Uterus (tissue), 3 donors: ENCODE measurements at regions not wholly inside any gene's neighbourhood (a gene's known extent, or its start where the extent isn't known, plus 50 kb on each side); places are given as distances from the start of the nearest gene placed in this dataset.
"Not testable (repeated sequence)": the region's sequence is repeated elsewhere in the genome, so short reads cannot be mapped to it uniquely, and the experiment has no call there.

Experiments
- DNase-seq, 2 donors: peaks; one replicate each; pipeline ENCODE4 v3.0.0-alpha.2; 2019 to 2020
- H3K27ac ChIP-seq, 2 donors: fragments of 200-600 bp; sonication (generic); 1 replicate in 1 of 2; 2 replicates in 1 of 2; pipeline ENCODE4 v1.5.1; 2016 to 2018
- H3K27me3 ChIP-seq, 2 donors: fragments of 200-600 bp; sonication (generic); one replicate each; pipeline ENCODE4 v1.5.1; 2018 to 2019; ENCODE audit warnings: control low read depth in 1 of 2
- H3K36me3 ChIP-seq, 2 donors: fragments of 200-600 bp; sonication (generic); one replicate each; pipeline ENCODE4 v1.5.1; 2019; ENCODE audit warnings: control low read depth in 1 of 2
- H3K4me1 ChIP-seq, 2 donors: fragments of 200-600 bp; sonication (generic); one replicate each; pipeline ENCODE4 v1.5.1; 2018 to 2019; ENCODE audit warnings: control low read depth in 1 of 2
- H3K4me3 ChIP-seq, 2 donors: fragments of 200-600 bp; sonication (generic); 1 replicate in 1 of 2; 2 replicates in 1 of 2; pipeline ENCODE4 v1.5.1; 2018 to 2019; ENCODE audit warnings: mild to moderate bottlenecking in 1 of 2
- H3K9me3 ChIP-seq, 2 donors: fragments of 200-600 bp; sonication (generic); one replicate each; pipeline ENCODE4 v1.5.1; 2019; ENCODE audit warnings: control low read depth in 1 of 2
- POLR2A ChIP-seq, 2 donors: fragments of 450-650 bp; IDR thresholded peaks; one replicate each; pipeline ENCODE4 v1.6.1; 2016; ENCODE audit warnings: antibody characterized with exemption in 2 of 2, mild to moderate bottlenecking in 1 of 2, moderate library complexity in 1 of 2
- intact Hi-C: fragments of 100-400 bp; cut with DNase I; formaldehyde crosslinking; loops from one replicate; pipeline ENCODE4 v1.15.1; 2023; ENCODE audit warnings: low total_unique reads
- TF ChIP-seq, protein P1 (sequence below), 4 experiments: fragments of 200-600 bp in 2 of 4; fragments of 450-650 bp in 2 of 4; sonication (generic) in 2 of 4; IDR thresholded peaks; one replicate each; pipeline ENCODE4 v1.5.1; 2016 to 2019; ENCODE audit warnings: antibody characterized with exemption in 4 of 4, mild to moderate bottlenecking in 2 of 4, moderate library complexity in 1 of 4
- donor health status: DM: yes; HTN: yes; CAD: no.

DNA sequence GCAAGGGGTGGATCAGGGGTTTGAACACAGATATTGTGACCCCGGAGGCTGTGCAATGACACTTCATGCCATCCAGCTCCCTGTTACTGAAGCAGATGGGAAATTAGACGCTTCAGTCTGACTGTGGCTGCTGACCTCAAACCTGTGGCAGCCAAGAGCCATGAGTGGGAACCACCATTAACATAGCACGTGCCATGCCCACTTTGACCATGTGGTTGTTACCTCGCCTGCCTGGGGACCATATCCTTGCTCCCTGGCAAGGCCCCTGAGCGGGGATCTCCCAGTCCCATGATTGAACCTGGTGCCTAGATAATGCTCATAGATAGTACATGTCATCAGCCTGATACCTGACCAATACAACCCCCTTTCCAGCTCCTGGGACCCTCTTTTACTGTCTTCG lies 68.9 kb downstream of the CYP26B1 start:
- no peak overlapping the region for H3K4me3 ChIP-seq
- intact Hi-C loops = no loop called here
- H3K27ac ChIP-seq = no peak overlapping the region
- no peak for DNase-seq
- H3K36me3 ChIP-seq = no peaks in the 10 kb centered on the region
- TF ChIP-seq, protein P1, sequence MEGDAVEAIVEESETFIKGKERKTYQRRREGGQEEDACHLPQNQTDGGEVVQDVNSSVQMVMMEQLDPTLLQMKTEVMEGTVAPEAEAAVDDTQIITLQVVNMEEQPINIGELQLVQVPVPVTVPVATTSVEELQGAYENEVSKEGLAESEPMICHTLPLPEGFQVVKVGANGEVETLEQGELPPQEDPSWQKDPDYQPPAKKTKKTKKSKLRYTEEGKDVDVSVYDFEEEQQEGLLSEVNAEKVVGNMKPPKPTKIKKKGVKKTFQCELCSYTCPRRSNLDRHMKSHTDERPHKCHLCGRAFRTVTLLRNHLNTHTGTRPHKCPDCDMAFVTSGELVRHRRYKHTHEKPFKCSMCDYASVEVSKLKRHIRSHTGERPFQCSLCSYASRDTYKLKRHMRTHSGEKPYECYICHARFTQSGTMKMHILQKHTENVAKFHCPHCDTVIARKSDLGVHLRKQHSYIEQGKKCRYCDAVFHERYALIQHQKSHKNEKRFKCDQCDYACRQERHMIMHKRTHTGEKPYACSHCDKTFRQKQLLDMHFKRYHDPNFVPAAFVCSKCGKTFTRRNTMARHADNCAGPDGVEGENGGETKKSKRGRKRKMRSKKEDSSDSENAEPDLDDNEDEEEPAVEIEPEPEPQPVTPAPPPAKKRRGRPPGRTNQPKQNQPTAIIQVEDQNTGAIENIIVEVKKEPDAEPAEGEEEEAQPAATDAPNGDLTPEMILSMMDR (IDR thresholded peaks at IDR 0.05) = no peak
- no peak for TF ChIP-seq POLR2A (IDR thresholded peaks at IDR 0.05)
- H3K9me3 ChIP-seq = no peaks in the 10 kb centered on the region
- H3K27me3 ChIP-seq = no peaks in the 10 kb centered on the region
- no peaks in the 10 kb centered on the region for H3K4me1 ChIP-seq

DNA sequence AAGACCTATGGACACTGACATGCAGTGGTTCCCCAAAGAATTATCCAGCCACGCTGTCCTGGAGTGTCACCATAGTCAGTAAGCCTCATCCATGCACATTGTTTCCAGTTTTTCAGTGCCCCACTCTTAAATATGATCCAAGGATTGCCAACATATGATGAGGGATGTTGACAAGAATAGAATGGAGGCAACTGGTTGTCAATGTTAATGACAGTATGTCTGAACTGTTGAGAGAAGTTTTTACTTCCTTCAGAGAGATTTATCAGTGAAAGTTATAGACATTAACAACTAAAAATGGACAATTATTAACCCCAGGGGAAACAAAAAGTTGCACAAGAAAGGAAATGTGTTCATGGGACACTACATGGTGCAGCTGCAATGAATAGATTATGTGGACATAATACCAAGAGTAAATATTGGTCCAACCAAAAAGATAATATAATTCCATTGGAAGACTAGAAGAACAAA lies 69.9 kb downstream of the CYP26B1 start:
- H3K36me3 ChIP-seq = no peaks in the 10 kb centered on the region
- no peaks in the 10 kb centered on the region for H3K27me3 ChIP-seq
- intact Hi-C loops = no loop called here
- H3K9me3 ChIP-seq = no peaks in the 10 kb centered on the region
- no peaks in the 10 kb centered on the region for H3K4me1 ChIP-seq
- no peak for DNase-seq
- TF ChIP-seq POLR2A (IDR thresholded peaks at IDR 0.05) = no peak
- TF ChIP-seq, protein P1 (IDR thresholded peaks at IDR 0.05) = no peak
- no peak overlapping the region for H3K27ac ChIP-seq
- H3K4me3 ChIP-seq = no peak overlapping the region

DNA sequence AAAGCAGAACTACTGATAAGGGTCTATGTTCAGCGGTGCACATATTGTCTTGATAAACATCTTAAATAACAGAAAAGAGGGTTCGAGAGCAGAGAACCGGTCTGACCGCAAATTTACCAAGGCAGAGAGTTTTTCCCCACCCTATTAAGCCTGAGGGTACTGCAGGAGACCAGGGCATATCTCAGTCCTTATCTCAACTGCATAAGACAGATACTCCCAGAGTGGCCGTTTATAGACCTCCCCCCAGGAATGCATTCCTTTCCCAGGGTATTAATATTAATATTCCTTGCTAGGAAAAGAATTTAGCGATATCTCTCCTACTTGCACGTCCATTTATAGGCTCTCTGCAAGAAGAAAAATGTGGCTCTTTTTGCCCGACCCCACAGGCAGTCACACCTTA lies 74.3 kb downstream of the CYP26B1 start:
- DNase-seq, H3K9me3 ChIP-seq, H3K27ac ChIP-seq, H3K36me3 ChIP-seq, intact Hi-C loops, H3K4me1 ChIP-seq, H3K4me3 ChIP-seq, H3K27me3 ChIP-seq: not testable (repeated sequence)

DNA sequence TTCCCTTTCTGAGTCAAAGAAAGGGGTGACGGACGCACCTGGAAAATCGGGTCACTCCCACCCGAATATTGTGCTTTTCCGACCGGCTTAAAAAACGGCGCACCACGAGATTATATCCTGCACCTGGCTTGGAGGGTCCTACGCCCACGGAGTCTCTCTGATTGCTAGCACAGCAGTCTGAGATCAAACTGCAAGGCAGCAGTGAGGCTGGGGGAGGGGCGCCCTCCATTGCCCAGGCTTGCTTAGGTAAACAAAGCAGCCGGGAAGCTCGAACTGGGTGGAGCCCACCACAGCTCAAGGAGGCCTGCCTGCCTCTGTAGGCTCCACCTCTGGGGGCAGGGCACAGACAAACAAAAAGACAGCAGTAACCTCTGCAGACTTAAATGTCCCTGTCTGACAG lies 83.5 kb downstream of the CYP26B1 start:
- H3K4me1 ChIP-seq, H3K9me3 ChIP-seq, DNase-seq, H3K27ac ChIP-seq, H3K27me3 ChIP-seq, intact Hi-C loops, H3K36me3 ChIP-seq, H3K4me3 ChIP-seq: not testable (repeated sequence)

DNA sequence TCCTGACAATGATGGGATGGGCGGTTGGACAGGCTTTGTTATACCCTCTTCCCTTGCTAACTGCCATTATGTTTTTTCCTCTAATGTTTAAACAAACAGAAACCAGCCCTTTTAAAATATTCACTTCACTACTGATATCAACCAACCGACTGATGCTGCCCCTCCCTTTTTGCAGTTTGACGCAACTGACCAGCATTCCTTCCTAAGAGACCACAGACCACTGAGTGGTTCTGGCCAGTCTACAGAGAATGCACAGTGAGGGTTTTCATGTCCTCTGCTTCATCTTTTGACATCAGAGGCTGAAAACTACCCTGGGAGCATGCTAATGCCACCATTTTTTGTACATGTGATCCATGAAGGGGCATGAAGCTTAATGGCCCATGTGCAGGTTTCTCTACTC lies 85.3 kb downstream of the CYP26B1 start:
- Histone ChIP-seq H3K4me3 (no peak overlapping the region), H3K36me3 (no peaks in the 10 kb centered on the region), H3K9me3 (no peaks in the 10 kb centered on the region), H3K27me3 (no peaks in the 10 kb centered on the region), H3K4me1 (no peaks in the 10 kb centered on the region), H3K27ac (no peak overlapping the region)
- intact Hi-C loops = no loop called here
- TF ChIP-seq, protein P1 (IDR thresholded peaks at IDR 0.05) = no peak
- TF ChIP-seq POLR2A (IDR thresholded peaks at IDR 0.05) = no peak
- no peak for DNase-seq

DNA sequence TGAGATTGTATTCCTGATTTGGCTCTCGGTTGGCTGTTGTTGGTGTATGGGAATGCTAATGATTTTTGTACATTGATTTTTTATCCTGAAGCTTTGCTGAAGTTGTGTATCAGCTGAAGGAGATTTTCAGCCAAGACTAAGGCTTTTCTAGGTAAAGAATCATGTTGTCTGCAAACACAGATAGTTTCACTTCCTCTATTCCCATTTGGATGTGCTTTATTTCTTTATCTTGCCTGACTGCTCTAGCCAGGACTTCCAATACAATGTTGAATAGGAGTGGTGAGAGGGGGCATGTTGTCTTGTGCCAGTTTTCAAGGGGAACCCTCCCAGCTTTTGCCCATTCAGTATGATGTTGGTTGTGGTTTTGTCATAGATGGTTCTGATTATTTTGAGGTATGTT lies 90.4 kb downstream of the CYP26B1 start:
- intact Hi-C loops = no loop called here
- TF ChIP-seq, protein P1 (IDR thresholded peaks at IDR 0.05) = no peak
- no peak for TF ChIP-seq POLR2A (IDR thresholded peaks at IDR 0.05)
- no peaks in the 10 kb centered on the region for H3K4me1 ChIP-seq

More for the DNA sequence above, 90.4 kb downstream of the CYP26B1 start:
- Histone ChIP-seq H3K36me3 (no peaks in the 10 kb centered on the region), H3K4me3 (no peak overlapping the region), H3K27me3 (no peaks in the 10 kb centered on the region), H3K27ac (no peak overlapping the region), H3K9me3 (no peaks in the 10 kb centered on the region)
- DNase-seq = no peak
